ENCODE measurements at regions not wholly inside any gene's neighbourhood (a gene's known extent, or its start where the extent isn't known, plus 50 kb on each side); places are given as distances from the start of the nearest gene placed in this dataset.
"Not testable (repeated sequence)": the region's sequence is repeated elsewhere in the genome, so short reads cannot be mapped to it uniquely, and the experiment has no call there.

DNA sequence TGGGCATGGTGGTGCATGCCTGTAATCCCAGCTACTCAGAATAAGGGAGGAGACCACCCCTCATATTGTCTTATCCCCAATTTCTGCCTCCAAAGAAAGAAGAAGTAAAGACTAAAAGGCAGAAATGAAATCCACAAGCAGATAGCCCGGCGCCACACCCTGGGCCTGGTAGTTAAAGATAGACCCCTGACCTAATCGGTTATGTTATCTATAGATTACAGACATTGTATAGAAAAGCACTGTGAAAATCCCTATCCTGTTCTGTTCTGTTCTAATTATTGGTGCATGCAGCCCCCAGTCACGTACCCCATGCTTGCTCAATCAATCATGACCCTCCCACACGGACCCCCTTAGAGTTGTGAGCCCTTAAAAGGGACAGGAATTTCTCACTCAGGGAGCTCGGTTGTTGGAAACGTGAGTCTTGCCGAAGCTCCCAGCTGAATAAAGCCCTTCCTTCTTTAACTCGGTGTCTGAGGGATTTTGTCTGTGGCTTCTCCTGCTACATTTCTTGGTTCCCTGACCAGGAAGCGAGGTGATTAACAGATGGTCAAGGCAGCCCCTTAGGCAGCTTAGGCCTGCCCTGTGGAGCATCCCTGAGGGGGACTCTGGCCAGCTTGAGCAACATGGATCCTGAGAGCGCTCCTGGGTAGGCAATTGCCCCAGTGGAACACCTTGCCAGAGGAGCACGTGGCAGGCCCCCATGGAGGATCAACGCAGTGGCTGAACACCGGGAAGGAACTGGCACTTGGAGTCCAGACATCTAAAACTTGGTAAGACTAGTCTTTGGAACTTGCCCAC lies 188.7 kb upstream of the NDUFV2 start:
- not testable (repeated sequence) for DNase-seq (ENCODE audit: low spot score)

DNA sequence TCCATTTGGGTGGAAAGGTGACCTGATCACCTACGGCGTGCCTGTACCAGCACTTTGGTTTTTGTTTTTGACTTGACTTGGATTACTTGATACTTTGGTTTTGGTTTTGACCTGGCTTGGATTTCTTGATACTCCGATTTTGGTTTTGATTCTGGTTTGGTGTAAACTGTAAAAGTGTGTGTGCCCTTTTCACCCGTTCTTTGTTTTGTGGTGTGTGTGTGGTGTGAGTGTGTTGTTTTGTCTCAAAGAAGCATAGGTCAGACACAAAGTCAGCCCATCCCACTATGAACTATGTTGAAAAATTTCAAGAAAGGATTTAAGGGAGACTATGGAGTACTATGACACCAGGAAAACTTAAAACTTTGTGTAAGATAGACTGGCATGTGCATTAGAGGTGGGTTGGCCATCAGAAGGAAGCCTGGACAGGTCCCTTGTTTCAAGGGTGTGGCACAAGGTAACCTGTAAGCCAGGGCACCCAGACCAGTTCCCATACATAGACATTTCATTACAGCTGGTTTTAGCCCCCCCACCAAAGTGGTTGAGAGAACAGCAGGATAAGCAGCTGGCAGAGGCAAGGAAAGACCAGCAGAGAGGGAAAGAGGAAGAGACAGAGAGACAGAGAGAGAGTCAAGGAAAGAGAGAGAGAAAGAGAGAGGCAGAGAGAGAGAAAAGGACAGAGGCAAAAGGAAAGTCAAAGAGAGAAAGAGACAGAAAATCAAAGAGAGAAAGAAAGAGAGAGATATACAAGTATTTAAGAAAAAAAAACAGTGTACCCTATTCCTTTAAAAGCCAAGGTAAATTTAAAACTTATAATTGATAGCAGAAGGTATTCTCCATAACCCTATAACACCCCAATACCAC lies 187.9 kb upstream of the NDUFV2 start:
- DNase-seq (ENCODE audit: low spot score) = not testable (repeated sequence)

DNA sequence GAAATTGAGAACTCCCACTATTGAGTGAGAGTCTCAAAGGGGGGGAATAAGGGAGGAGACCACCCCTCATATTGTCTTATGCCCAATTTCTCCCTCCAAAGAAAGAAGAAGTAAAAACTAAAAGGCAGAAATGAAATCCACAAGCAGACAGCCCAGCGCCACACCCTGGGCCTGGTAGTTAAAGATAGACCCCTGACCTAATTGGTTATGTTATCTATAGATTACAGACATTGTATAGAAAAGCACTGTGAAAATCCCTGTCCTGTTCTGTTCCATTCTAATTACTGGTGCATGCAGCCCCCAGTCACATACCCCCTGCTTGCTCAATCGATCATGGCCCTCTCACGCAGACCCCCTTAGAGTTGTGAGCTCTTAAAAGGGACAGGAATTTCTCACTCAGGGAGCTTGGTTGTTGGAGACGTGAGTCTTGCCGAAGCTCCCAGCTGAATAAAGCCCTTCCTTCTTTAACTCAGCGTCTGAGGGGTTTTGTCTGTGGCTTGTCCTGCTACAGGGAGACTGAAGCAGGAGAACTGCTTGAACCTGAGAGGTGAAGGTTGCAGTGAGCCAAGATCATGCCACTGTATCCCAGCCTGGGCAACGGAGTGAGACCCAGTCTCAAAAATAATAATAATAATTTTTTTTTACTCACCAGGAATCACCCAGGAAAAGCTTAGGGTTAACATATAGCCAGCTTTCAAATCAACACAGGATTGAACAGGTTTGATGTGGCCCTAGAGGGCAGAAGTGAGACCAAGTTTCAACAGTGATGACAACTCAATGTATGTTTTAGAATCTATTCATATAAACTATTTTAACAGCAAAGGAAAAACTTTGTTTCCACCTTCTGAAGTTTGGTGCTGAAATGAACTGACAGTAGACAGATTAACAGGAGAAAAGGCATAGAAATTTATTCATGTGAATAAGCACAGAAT lies 181.4 kb upstream of the NDUFV2 start:
- DNase-seq (ENCODE audit: low spot score) = not testable (repeated sequence)

DNA sequence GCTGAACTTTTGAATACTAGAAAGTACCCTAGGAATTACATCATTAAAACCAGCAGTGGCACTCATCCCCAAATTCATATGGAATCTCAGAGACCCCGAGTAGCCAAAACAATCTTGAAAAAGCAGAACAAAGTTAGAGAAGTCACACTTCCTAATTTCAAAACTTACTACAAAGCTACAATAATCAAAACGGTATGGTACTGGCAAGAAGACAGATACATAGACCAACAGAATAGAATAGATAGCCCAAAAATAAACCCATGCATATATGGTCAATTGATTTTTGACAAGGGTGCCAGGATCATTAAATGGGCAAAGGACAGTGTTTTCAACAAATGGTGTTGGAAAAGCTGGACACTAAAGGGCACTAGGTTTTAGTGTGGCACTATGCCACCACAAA lies 176.0 kb upstream of the NDUFV2 start:
- DNase-seq (ENCODE audit: low spot score) = no peak

DNA sequence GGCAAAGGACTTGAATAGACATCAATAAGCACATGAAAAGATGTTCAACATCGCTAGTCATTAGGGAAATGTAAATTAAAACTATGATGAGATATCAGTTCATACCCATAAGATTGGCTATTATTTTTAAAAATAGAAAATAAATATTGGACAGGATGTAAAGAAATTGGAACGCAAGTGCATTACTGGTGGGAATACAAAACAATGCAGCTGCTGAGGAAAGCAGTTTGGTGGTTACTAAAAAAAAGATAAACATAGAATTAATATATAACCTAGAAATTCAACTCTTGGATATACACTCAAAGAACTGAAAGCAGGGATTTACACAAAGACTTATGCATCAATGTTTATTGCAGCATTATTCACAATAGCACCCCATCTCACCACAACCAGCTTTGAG lies 174.5 kb upstream of the NDUFV2 start:
- DNase-seq (ENCODE audit: low spot score) = no peak

DNA sequence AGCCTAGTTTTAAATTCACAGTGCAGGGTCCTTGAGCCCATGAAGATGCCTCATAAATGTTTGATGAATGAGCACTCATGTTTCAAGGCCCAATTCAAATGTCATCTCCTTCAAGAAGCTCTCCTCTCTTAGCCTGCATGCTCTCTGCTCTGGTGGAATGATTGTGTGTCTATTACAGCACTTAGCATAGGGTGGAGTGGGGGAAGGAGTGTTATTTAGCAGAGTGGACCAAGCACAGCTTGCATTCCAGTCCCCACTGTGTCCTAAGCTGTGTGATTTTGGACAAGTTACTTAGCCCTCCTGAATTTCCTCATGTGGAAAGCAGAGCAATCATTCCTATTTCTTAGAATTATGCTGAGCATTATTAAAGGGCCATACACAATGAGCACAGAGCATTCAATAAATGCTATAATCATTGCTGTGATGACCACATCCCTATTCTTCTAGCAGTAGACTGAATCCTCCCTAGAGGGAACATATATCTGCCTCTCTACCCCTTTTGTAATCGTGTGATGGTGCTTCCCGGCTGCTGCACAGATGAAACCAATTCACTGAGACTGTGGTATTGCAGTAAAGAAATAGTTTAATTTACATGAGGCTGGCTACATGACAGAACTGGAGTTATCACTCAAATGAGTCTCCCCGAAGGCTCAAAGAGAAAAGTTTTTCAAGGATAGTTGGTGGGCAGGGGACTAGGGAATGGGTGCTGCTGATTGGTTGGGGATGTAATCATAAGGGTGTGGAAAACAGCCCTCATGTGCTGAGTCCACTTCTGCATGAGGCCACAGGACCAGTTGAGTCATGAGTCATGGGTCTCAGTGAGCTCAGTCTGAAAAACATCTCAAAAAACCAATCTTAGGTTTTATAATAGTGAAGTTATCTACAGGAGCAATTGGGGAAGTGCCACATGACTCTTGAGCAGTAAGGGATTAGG lies 173.4 kb upstream of the NDUFV2 start:
- DNase-seq (ENCODE audit: low spot score) = no peak

DNA sequence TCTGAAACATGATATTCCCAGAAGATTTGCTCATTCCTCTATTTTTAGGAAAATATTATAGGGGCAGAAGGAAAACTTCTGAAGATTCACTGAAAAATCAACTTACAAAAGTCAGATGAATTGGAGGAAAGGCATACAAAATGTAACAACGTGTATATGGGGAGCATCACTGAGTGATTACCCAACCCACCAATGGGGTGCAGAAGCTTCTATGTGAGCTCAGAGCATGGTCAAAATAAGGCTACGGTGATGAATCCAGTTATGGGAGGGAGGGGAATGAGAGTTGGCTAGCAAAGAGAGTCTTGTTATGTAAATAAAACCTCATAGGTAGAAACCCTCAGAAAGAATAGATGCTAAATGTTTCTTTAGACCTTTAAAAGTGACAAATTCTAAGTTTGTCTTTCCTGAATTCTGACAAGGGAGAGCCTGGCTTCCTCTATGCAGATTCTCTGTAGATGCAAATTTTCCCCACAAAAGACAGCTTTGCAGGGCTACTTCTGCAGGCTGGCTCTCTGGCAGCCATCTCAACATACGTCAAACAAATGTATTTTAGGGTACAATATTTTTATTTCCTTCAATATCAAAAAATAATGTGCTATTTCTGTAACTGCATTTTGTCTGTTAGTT lies 171.4 kb upstream of the NDUFV2 start:
- DNase-seq (ENCODE audit: low spot score) = no peak

DNA sequence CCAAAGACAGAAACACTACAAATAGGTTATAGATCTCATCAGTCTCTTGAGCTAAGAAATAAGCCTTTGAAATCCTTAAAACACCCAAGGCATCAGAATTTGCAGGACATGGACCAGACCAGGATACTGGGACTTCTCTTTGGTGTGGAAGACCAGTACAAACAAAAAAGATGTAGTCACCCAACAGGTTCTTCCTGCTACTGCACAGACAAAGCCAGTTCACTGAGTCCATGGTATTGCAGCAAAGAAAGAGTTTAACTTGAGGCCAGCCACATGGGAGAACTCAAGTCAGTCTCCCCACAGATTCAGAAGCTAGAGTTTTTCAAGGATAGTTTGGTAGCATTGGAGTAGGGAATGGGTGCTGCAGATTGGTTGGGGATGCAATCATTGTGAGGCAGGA lies 169.6 kb upstream of the NDUFV2 start:
- no peak for DNase-seq (ENCODE audit: low spot score)

DNA sequence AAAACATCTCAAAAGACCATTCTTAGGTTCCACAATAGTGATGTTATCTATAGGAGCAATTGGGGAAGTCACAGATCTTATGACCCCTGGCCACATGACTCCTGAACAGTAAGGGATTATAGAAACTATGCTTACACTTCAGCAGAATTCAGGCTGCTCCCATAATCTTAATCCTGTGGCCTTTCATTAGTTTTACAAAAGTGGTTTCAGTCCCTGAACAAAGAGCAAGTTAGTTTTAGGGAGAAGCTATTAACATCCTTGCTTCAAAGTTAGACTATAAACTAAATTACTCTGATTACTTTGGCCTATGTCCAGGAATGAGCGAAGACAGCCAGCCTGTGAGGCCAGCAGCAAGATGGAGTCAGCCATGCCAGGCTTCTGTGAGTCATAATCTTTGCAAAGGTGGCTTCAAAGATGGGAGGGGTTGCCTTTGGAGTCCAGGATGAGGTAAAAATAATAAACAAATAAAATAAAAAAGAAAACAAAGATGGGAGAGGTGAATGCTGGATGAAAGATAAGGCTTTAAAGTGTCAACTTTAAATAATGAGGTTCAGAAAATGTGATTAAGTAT lies 168.7 kb upstream of the NDUFV2 start:
- DNase-seq (ENCODE audit: low spot score) = no peak

DNA sequence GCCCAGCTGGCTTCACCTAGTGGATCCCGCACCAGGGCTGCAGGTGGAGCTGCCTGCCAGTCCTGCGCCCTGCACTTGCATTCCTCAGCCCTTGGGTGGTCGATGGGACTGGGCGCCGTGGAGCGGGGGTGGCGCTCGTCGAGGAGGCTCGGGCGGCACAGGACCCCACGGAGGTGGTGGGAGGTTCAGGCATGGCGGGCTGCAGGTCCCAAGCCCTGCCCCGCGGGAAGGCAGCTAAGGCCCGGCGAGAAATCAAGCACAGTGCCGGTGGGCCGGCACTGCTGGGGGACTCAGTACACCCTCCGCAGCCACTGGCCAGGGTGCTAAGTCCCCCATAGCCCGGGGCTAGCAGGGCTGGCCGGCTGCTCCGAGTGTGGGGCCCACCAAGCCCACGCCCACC lies 167.2 kb upstream of the NDUFV2 start:
- not testable (repeated sequence) for DNase-seq (ENCODE audit: low spot score)

DNA sequence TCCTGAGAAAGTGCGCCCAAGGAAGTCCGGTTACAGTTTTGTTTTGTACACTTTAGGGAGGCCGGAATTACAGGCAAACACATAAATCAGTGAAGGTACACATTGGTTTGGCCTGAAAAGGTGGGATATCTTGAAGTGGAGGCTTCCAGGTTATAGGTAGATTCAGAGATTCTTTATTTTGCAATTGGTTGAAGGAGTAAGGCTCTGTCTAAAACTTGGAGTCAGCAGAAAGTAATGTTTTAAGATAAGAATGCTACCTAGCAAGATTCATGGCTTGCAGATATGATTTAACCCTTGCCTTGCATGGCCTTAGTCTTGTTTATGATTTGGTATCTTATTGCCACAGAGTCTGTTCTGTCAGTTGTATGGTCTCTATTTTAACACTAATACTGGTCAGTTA lies 165.9 kb upstream of the NDUFV2 start:
- DNase-seq (ENCODE audit: low spot score) = no peak

DNA sequence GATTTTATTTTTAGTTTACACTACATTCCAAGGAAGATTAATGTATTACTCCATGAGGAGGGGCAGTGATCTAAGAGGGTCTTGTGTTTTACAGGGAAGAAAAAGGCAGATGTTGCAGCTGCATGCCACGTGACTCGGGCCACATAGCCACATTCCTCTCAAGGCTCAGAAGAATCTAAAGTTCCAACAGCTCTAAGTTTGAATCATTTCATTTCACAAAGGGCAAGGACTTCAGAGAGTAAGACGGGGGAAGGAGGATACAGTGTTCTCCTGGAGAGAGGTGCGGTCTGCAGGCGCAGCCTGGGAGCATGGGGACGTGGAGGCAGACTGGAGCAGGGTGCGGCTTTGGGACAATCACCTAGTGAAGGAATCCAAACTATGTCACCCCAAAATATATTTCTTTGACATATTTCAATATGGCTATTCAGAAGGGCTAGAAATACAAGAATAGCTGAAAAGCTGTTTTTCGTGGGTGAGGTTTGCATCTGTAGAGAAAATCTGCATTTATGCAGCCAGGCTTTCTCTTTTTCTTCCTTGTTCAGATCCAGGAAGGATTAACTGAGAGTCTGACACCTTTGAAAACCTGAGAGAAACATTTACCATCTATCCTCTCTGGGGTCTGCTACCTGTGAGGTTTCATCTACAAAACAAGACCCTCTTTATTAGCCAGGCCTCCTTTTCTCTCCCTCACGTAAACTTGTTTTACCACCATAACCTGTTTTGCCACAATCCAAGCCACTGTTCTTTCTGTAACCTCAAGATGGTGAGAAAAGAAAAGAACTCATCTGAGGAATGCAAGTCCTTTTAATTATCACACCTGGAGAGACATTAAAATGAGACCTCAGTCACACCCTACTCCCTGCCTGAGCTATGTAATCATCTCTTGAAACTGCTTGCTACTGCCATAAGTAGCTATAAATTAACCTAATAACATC lies 165.1 kb upstream of the NDUFV2 start:
- DNase-seq (ENCODE audit: low spot score) = no peak

DNA sequence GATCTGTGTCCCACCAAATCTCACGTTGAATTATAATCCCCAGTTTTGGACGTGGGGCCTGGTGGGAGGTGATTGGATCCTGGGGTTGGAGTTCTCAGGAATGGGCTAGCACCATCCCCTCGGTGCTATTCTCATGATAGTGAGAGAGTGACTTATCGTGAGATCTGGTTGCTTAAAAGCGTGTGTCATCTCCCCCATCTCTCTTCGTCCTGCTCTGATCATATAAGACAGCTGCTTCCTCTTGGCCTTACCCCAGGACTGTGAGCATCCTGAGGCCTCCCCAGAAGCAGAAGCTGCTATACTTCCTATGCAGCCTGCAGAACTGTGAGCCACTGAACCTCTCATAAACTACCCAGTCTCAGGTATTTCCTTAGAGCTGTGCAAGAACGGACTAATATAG lies 163.7 kb upstream of the NDUFV2 start:
- peak; percentile 10 for DNase-seq (ENCODE audit: low spot score)

DNA sequence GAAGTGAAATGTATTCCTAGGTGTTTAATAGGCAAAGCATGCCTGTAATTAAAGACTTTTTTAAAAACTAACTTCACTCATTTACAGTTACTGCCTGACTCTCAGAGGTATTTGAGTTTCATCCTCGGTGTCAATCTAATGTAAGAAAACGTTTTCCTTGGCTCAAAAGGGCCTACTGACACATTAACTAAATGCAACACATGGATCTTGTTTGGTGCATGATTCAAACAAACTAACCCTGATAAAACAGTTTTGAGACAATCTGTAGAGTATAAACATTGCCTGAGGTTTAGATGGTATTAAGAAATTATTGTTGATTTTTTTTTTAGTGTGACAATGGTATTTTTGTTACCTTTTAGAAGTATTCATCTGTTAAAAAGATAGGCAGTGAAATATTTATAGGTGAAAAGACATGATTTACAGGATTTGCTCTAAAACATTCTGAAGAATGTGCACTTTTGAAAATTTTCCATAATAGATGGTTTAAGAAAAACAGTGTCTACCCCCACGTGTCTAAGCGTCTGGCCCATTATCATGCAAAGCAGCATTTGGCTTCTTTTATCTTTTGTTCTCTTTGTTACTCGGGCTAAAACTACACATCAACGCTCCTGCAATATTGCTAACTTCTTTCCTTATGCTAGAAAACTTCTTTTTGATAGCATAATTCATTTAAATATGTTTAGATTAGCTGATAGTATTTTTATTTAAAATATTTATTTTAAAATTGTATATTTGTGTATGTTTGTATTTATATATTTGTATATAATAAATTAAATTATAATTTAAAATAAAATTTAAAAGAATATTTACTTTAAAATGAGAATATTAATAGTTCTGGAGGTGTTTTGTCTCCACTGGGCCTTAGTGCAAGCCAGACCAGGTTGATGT lies 160.2 kb upstream of the NDUFV2 start:
- no peak for DNase-seq (ENCODE audit: low spot score)

DNA sequence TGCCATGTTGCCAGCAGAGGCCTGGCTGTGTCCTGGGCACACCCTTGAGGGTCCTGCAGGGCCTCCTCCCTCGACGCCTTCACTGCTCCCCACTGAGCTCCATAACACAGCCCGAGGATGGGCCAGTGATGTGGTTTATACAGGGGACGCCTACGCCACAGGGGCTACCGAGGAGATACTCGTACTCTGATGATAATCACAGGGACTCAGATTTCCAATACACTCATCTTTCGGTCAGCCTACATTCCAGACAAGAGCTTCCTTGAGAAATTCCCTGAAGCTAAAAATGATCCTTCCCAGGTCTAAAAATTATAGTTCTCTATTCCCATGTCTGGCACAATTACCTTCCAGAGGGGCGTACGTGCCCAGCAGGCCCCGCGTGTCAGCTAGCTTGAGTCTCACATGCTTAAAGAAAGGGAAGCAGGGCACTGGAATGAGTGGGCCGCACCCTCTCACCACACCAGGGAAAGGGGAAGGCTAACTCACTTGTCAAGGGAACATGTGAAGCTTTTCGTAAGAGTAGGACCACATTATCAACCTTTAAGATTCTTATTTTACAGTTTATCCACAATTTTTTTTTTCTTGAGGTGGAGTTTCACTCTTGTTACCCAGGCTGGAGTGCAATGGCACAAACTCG lies 159.5 kb upstream of the NDUFV2 start:
- DNase-seq (ENCODE audit: low spot score) = no peak

DNA sequence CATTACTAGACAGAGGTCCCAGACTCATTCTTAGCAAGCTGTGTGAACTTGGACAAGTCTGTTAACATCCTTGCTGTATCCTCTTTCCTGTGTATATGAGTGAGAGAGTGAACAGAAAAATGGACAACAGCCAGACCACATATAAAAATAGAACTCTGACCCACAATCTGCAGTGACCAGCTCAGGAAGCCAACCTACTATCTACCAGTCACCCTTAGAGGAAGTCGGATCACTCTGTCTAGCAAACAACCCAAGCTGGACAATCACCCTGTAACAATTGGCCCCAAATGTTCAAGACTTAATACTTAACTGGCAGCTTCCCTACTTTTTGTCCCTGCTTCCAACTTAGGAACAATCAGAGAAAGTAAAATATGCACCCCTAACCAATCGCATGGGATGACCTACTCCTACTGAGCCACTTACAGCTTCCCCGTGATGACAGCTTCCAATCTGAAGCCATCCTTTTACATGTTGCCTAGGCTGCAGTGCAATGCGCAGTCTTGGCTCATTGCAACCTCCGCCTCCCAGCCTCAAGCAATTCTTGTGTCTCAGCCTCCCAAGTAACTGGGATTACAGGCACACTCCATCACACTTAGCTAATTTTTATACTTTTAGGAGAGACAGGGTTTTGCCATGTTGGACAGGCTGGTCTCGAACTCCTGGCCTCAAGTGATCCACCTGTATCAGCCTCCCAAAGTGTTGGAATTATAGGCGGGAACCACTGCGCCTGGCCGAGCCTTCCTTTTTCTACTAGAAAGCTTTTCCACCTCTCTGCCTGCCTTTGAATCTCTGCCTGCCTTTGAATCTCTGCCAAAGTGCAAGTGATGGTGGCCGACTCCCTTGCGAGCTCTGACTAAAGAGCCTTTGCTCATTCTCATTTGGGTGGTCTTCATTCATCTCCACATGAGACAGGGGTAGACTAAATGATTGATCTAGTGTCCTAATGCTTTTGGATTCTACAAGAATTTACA lies 158.3 kb upstream of the NDUFV2 start:
- peak; percentile 24 for DNase-seq (ENCODE audit: low spot score)

Data from globus pallidus (tissue), 1 donor.